DOHH2 (cell line): ENCODE measurements at regions not wholly inside any gene's neighbourhood (a gene's known extent, or its start where the extent isn't known, plus 50 kb on each side); places are given as distances from the start of the nearest gene placed in this dataset.

Experiments
- EZH2phosphoT487 ChIP-seq: fragments of 200-600 bp; sonication (generic); IDR thresholded peaks from 2 replicates; pipeline ENCODE4 v1.6.1; 2017; ENCODE audit warnings: borderline replicate concordance, mild to moderate bottlenecking, antibody characterized with exemption, low read length, moderate library complexity, mixed read lengths
- TF ChIP-seq, protein P1 (sequence below): fragments of 200-600 bp; sonication (generic); IDR thresholded peaks from one replicate; pipeline ENCODE4 v1.5.1; 2014; ENCODE audit warnings: antibody characterized with exemption, mild to moderate bottlenecking, low read depth, low read length; ENCODE audit not compliant: poor library complexity, severe bottlenecking

- TF ChIP-seq, protein P1, sequence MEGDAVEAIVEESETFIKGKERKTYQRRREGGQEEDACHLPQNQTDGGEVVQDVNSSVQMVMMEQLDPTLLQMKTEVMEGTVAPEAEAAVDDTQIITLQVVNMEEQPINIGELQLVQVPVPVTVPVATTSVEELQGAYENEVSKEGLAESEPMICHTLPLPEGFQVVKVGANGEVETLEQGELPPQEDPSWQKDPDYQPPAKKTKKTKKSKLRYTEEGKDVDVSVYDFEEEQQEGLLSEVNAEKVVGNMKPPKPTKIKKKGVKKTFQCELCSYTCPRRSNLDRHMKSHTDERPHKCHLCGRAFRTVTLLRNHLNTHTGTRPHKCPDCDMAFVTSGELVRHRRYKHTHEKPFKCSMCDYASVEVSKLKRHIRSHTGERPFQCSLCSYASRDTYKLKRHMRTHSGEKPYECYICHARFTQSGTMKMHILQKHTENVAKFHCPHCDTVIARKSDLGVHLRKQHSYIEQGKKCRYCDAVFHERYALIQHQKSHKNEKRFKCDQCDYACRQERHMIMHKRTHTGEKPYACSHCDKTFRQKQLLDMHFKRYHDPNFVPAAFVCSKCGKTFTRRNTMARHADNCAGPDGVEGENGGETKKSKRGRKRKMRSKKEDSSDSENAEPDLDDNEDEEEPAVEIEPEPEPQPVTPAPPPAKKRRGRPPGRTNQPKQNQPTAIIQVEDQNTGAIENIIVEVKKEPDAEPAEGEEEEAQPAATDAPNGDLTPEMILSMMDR = no peak
- no peak for TF ChIP-seq EZH2phosphoT487
These were observed 731.9 kb upstream of the FBXO33 start for GRCh38 chr14:40164083-40164482.
